ENCODE measurements at regions not wholly inside any gene's neighbourhood (a gene's known extent, or its start where the extent isn't known, plus 50 kb on each side); places are given as distances from the start of the nearest gene placed in this dataset.
A peak's percentile ranks its signal among the peaks of the same experiment; 100 is the strongest.

DNA sequence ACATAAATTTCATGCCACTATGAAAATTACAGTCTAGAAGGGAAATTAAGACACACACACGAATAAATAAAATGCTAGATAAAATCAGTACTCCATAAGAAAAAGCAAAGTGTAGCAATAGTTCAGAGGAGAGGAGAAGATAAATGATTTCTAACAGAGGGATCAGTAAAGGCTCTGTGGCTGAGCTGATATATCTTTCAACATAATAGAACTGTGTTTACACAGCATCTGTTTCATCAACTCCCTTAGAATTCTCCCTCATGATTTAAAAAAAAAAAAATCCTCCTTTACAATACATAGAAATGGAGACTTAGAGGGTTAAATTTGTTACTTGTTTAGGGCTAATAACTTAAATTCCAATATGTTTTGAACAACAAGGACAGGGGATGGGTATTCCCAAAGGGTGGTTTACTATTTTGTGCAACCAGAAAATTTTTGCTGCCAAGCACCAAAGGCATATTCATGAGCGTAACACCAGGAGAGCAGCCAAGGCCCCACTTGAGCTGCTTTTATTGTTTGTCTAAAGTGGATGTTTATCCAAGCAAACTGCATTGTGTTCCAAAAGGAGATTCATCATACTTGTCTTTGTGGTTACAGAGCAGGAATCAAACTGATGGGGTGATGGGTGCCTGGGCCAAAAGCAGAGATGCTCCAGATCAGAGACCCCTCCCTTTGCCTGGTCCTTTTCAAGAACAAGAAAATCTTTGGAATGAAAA, 162.7 kb downstream of the BMP4 start:
- Histone ChIP-seq H3K79me1 (ENCODE audit: low read length) (no peaks in the 10 kb centered on the region), H3K9ac (ENCODE audit: low read length) (no peak overlapping the region), H3K4ac (ENCODE audit: low read depth, low read length) (no peak overlapping the region), H3K4me2 (ENCODE audit: low read length) (no peak overlapping the region), H3K18ac (ENCODE audit: low read length) (no peak overlapping the region), H3K27me3 (ENCODE audit: insufficient read depth, low read length, poor library complexity) (no peaks in the 10 kb centered on the region), H2AK5ac (ENCODE audit: low read length) (no peak overlapping the region), H2BK5ac (ENCODE audit: low read length) (no peak overlapping the region), H2BK120ac (ENCODE audit: low read depth, low read length) (no peak overlapping the region), H3K4me3 (ENCODE audit: low read length) (no peak overlapping the region), H3K27ac (ENCODE audit: low read depth, low read length) (no peak overlapping the region), H3K56ac (ENCODE audit: low read length) (no peak overlapping the region), H3K23ac (ENCODE audit: low read length) (no peak overlapping the region), H4K8ac (ENCODE audit: low read depth, low read length) (no peak overlapping the region), H3K4me1 (ENCODE audit: control insufficient read depth, low read depth, low read length) (peaks cover 2% of the 10 kb centered on the region), H3K79me2 (ENCODE audit: control insufficient read depth, insufficient read depth, low read length) (no peaks in the 10 kb centered on the region), H4K5ac (ENCODE audit: low read length) (no peak overlapping the region), H2BK15ac (replicated peaks; ENCODE audit: low read depth) (no peak overlapping the region), H3K36me3 (ENCODE audit: control insufficient read depth, insufficient read depth, low read length) (no peaks in the 10 kb centered on the region)
- WGBS (ENCODE audit: extremely low coverage, insufficient coverage, low lambda C conversion rate) = no CpG with 5 or more reads among the region's 2 CpGs
- no peak for DNase-seq

- whole genome bisulfite sequencing (ENCODE audit: extremely low coverage, insufficient coverage, low lambda C conversion rate) = no CpG with 5 or more reads among the region's 1 CpG
Measured at GRCh38 chr14:53792909-53793308, 163.7 kb downstream of the BMP4 start.

DNA sequence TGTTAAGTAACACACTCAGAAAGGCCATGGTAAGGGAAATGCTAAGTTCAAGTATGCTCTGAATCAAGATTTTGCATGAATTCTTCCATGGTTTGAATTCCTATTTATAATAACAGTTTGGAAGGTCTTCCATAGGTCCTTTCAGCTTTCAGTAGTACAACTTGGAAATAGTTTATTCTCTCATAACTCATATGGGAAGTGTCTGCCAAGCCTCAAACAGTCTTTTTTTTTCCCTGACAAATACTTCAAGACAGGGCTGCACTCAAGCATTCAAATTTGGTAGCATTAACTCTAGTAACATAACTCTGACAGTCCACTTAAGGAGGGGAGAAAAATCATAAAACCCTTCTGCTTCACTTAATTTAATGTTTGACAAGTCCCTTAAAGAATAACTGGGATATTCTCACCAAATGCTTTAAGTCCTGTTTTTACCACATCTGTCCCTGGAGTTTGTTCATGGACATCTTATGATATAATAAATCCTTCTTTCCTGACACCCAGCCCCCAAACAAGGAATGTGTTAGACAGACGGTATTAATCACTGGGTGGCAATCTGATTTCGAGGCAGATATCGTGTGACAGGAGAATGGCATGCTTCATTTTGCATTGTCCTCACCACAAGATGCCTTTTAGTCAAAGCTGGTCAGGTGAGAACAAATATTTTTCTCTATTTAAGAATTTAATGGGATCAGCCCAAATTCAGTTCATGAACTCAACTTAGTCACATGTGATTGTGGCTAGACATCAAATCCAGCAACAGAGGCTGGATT, 165.7 kb downstream of the BMP4 start:
- H2AK5ac ChIP-seq (ENCODE audit: low read length) = no peak overlapping the region
- WGBS (ENCODE audit: extremely low coverage, insufficient coverage, low lambda C conversion rate) = no CpG with 5 or more reads among the region's 3 CpGs

More at GRCh38 chr14:53792909-53793308, 163.7 kb downstream of the BMP4 start:
- no peak overlapping the region for H3K4ac ChIP-seq (ENCODE audit: low read depth, low read length)
- H3K79me2 ChIP-seq (ENCODE audit: control insufficient read depth, insufficient read depth, low read length) = no peaks in the 10 kb centered on the region
- no peak overlapping the region for H3K9ac ChIP-seq (ENCODE audit: low read length)
- H2BK5ac ChIP-seq (ENCODE audit: low read length) = no peak overlapping the region
- no peak overlapping the region for H3K4me2 ChIP-seq (ENCODE audit: low read length)
- H3K56ac ChIP-seq (ENCODE audit: low read length) = no peak overlapping the region
- no peak overlapping the region for H2BK120ac ChIP-seq (ENCODE audit: low read depth, low read length)
- H4K5ac ChIP-seq (ENCODE audit: low read length) = no peak overlapping the region
- DNase-seq = peak; percentile 45
- H3K4me3 ChIP-seq (ENCODE audit: low read length) = no peak overlapping the region
- no peak overlapping the region for H4K8ac ChIP-seq (ENCODE audit: low read depth, low read length)
- peaks cover 2% of the 10 kb centered on the region for H3K4me1 ChIP-seq (ENCODE audit: control insufficient read depth, low read depth, low read length)
- no peak overlapping the region for H3K18ac ChIP-seq (ENCODE audit: low read length)
- no peak overlapping the region for H3K27ac ChIP-seq (ENCODE audit: low read depth, low read length)
- H3K23ac ChIP-seq (ENCODE audit: low read length) = no peak overlapping the region
- no peaks in the 10 kb centered on the region for H3K27me3 ChIP-seq (ENCODE audit: insufficient read depth, low read length, poor library complexity)
- H3K36me3 ChIP-seq (ENCODE audit: control insufficient read depth, insufficient read depth, low read length) = no peaks in the 10 kb centered on the region
- H2AK5ac ChIP-seq (ENCODE audit: low read length) = no peak overlapping the region
- no peak overlapping the region for H2BK15ac ChIP-seq (replicated peaks; ENCODE audit: low read depth)
- no peaks in the 10 kb centered on the region for H3K79me1 ChIP-seq (ENCODE audit: low read length)

GRCh38 chr14:53788566-53788965, 168.1 kb downstream of the BMP4 start:
- H3K36me3 ChIP-seq (ENCODE audit: control insufficient read depth, insufficient read depth, low read length) = no peaks in the 10 kb centered on the region
- no peak overlapping the region for H3K4me3 ChIP-seq (ENCODE audit: low read length)
- no CpG with 5 or more reads among the region's 5 CpGs for WGBS (ENCODE audit: extremely low coverage, insufficient coverage, low lambda C conversion rate)
- H2BK15ac ChIP-seq (replicated peaks; ENCODE audit: low read depth) = no peak overlapping the region
- H3K79me2 ChIP-seq (ENCODE audit: control insufficient read depth, insufficient read depth, low read length) = no peaks in the 10 kb centered on the region
- no peak overlapping the region for H3K27ac ChIP-seq (ENCODE audit: low read depth, low read length)
- no peak overlapping the region for H3K4me2 ChIP-seq (ENCODE audit: low read length)
- DNase-seq = no peak
- no peak overlapping the region for H4K8ac ChIP-seq (ENCODE audit: low read depth, low read length)
- H2BK5ac ChIP-seq (ENCODE audit: low read length) = no peak overlapping the region
- no peaks in the 10 kb centered on the region for H3K27me3 ChIP-seq (ENCODE audit: insufficient read depth, low read length, poor library complexity)
- H3K18ac ChIP-seq (ENCODE audit: low read length) = no peak overlapping the region
- no peak overlapping the region for H4K5ac ChIP-seq (ENCODE audit: low read length)
- H2AK5ac ChIP-seq (ENCODE audit: low read length) = no peak overlapping the region
- H3K4me1 ChIP-seq (ENCODE audit: control insufficient read depth, low read depth, low read length) = peaks cover 2% of the 10 kb centered on the region
- H3K23ac ChIP-seq (ENCODE audit: low read length) = no peak overlapping the region
- no peak overlapping the region for H3K9ac ChIP-seq (ENCODE audit: low read length)
- no peak overlapping the region for H3K56ac ChIP-seq (ENCODE audit: low read length)
- no peaks in the 10 kb centered on the region for H3K79me1 ChIP-seq (ENCODE audit: low read length)
- no peak overlapping the region for H3K4ac ChIP-seq (ENCODE audit: low read depth, low read length)
- H2BK120ac ChIP-seq (ENCODE audit: low read depth, low read length) = no peak overlapping the region

More for the DNA sequence above, 165.7 kb downstream of the BMP4 start:
- H3K79me1 ChIP-seq (ENCODE audit: low read length) = no peaks in the 10 kb centered on the region
- no peak overlapping the region for H3K9ac ChIP-seq (ENCODE audit: low read length)
- H3K23ac ChIP-seq (ENCODE audit: low read length) = no peak overlapping the region
- H2BK5ac ChIP-seq (ENCODE audit: low read length) = no peak overlapping the region
- H3K27ac ChIP-seq (ENCODE audit: low read depth, low read length) = no peak overlapping the region
- peak; percentile 18 for DNase-seq
- H4K5ac ChIP-seq (ENCODE audit: low read length) = no peak overlapping the region
- no peak overlapping the region for H3K56ac ChIP-seq (ENCODE audit: low read length)
- no peak overlapping the region for H3K4me2 ChIP-seq (ENCODE audit: low read length)
- H3K4ac ChIP-seq (ENCODE audit: low read depth, low read length) = no peak overlapping the region
- H3K18ac ChIP-seq (ENCODE audit: low read length) = no peak overlapping the region
- H3K4me1 ChIP-seq (ENCODE audit: control insufficient read depth, low read depth, low read length) = peaks cover 2% of the 10 kb centered on the region
- no peak overlapping the region for H2BK15ac ChIP-seq (replicated peaks; ENCODE audit: low read depth)
- no peaks in the 10 kb centered on the region for H3K27me3 ChIP-seq (ENCODE audit: insufficient read depth, low read length, poor library complexity)
- no peak overlapping the region for H2BK120ac ChIP-seq (ENCODE audit: low read depth, low read length)
- no peak overlapping the region for H3K4me3 ChIP-seq (ENCODE audit: low read length)
- H3K79me2 ChIP-seq (ENCODE audit: control insufficient read depth, insufficient read depth, low read length) = no peaks in the 10 kb centered on the region
- H4K8ac ChIP-seq (ENCODE audit: low read depth, low read length) = no peak overlapping the region
- H3K36me3 ChIP-seq (ENCODE audit: control insufficient read depth, insufficient read depth, low read length) = no peaks in the 10 kb centered on the region

GRCh38 chr14:53786045-53786444, 170.6 kb downstream of the BMP4 start:
- peaks cover 1% of the 10 kb centered on the region for H3K4me1 ChIP-seq (ENCODE audit: control insufficient read depth, low read depth, low read length)
- H3K36me3 ChIP-seq (ENCODE audit: control insufficient read depth, insufficient read depth, low read length) = no peaks in the 10 kb centered on the region
- H2BK15ac ChIP-seq (replicated peaks; ENCODE audit: low read depth) = no peak overlapping the region
- H2BK5ac ChIP-seq (ENCODE audit: low read length) = no peak overlapping the region
- no peak for DNase-seq
- H3K56ac ChIP-seq (ENCODE audit: low read length) = no peak overlapping the region
- no peaks in the 10 kb centered on the region for H3K79me2 ChIP-seq (ENCODE audit: control insufficient read depth, insufficient read depth, low read length)
- no peak overlapping the region for H3K4ac ChIP-seq (ENCODE audit: low read depth, low read length)
- H3K4me3 ChIP-seq (ENCODE audit: low read length) = no peak overlapping the region
- no peak overlapping the region for H2BK120ac ChIP-seq (ENCODE audit: low read depth, low read length)
- H3K27me3 ChIP-seq (ENCODE audit: insufficient read depth, low read length, poor library complexity) = no peaks in the 10 kb centered on the region
- H4K5ac ChIP-seq (ENCODE audit: low read length) = no peak overlapping the region
- H3K79me1 ChIP-seq (ENCODE audit: low read length) = no peaks in the 10 kb centered on the region
- H3K18ac ChIP-seq (ENCODE audit: low read length) = no peak overlapping the region
- no peak overlapping the region for H2AK5ac ChIP-seq (ENCODE audit: low read length)
- H3K27ac ChIP-seq (ENCODE audit: low read depth, low read length) = no peak overlapping the region
- no peak overlapping the region for H3K23ac ChIP-seq (ENCODE audit: low read length)
- no peak overlapping the region for H4K8ac ChIP-seq (ENCODE audit: low read depth, low read length)
- no peak overlapping the region for H3K4me2 ChIP-seq (ENCODE audit: low read length)
- H3K9ac ChIP-seq (ENCODE audit: low read length) = no peak overlapping the region
